Occipital lobe (tissue), 1 donor: ENCODE measurements at regions not wholly inside any gene's neighbourhood (a gene's known extent, or its start where the extent isn't known, plus 50 kb on each side); places are given as distances from the start of the nearest gene placed in this dataset.

ENCODE experiments used
- DNase-seq: peaks from one replicate; lab custom pipeline; 2025; lab: John Stamatoyannopoulos, UW

DNA sequence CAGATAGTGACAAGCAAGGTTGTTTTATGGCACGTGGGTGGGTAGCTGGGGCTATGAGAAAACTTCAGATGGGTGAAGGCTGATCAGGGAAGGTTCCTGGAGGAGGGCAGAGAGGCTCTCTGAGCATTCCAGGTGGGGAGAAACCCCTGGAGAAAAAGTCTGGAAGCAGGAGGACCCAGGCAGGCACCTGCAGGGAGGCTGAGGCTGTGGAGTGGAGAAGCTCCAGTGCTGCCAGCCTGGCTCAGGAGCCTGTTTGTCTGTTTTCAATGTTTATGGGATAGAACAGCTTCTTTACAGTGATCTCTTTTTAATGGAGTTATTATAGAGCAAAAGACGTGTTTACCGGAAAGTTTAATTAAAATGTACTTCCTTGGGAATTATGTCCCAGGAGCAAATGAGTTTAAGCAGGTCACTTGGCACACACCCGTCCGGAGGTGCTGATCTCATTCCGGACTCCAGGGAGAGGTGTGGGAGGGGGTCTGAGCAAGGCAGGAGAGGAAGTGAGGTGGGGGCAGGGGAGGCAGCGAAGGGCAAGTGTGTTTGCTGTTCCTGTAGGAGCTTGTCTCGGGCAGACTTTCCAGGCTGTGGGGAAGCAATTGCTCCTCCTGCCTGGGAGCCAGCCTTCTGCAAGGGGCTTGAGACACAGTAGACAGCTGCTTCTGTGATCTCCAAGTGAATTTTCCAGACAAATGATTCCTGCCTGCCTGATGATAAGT, 239.5 kb downstream of the MYCN start:
- DNase-seq, result no peak

GRCh38 chr2:16178551-16179130, 238.3 kb downstream of the MYCN start:
- no peak for DNase-seq

DNA sequence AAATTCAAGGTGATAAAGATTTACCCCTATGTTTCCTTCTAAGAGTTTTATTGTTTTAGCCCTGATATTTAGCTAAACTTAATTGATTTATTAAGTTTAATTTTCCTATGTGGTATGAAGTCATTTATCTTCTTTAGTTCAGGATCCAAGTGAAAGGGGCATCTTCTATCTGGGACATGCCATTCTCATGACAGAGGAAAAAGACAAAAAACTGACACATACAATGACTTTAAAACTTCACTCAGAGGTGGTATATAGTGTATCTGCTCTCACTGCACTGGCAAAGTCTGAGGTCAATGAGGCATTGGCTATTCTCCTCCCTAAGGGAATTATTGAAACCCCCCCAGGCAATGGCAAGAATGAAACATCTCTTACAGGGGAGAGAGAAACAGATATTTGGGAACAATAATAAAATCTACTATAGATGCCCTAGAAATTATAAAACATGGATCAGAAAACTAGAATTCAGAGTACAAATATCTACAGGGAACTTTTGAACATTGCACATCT, 237.4 kb downstream of the MYCN start:
- DNase-seq, result no peak

DNA sequence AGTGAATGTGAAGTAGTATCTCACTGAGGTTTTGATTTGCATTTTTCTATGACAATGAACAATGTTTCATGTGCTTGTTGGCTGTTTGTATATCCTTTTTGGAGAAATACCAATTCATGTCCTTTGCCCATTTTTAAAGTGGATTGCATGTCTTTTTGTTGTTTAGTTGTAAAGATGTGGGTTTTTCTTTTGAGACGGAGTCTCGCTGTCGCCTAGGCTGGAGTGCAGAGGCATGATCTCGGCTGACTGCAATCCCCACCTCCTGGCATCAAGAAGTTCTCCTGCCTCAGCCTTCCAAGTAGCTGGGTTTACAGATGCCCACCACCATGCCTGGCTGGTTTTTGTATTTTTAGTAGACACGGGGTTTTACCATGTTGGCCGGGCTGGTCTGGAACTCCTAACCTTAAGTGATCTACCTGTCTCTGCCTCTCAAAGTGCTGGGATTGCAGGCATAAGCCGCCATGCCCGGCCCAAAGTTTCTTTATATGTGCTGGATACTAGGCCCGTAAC, 236.7 kb downstream of the MYCN start:
- DNase-seq, result no peak

DNA sequence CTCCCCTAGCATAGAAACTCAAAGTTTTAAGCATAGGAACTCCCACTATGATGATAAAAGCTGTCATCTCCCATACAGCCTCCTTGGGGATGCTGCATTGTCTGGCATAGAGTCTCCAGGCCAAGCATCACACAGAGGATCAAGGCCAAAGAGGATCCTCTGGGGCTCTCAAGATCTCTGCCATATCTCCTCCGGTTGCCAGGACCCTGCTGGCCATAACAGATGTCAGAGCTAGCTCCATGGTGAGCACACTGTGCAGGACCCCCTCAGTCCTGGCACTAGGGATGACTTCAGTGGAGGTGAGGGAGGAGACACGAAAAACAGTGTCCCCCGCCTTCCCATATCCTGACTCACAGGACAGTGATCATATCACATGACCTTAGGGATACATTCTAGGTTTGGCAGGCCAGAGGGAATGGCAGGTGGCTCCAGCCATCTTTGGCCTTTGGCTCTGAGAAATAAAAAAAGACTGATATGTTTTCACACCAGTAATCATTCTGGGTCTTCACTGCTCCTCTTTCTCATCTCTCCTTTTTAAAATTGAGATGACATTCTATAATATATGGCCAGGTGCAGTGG, 235.0 kb downstream of the MYCN start:
- no peak for DNase-seq

GRCh38 chr2:16174693-16175045, 234.3 kb downstream of the MYCN start:
- no peak for DNase-seq

DNA sequence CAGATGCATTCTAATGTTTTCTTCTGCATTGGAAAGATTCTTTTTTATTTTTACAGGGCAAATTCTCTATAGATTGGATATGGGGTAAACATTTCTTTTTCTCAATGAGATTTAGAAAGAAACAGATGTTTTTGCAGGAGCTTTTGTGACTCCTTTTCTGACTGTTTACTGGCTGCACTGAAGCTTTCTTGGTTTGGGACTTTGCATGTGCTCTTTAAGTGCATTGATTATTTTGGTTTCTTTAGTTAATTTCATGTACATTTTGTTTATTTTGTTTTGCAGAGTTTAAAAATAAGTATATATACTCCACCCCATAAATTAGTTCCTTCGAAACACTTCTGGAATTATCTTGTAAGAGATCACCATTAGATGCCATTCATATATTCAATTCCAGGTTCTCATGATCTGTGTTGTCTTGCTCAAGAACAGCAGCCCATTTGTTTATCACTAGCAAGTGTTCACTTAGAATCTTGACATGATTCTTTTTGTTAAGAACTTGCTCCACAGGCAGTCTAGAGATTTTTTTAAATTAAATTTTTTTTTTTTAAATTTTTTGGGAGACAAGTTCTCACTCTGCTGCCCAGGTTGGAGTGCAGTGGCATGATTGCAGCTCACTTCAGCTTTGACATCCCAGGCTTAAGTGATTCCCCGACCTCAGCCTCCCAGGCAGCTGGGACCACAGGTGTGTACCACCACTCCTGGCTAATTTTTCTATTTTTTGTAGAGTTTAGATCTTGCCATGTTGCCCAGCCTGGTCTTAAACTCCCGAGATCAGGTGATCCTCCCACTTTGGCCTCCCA, 233.7 kb downstream of the MYCN start:
- no peak for DNase-seq

- no peak for DNase-seq
Observed at GRCh38 chr2:16172324-16173175, 232.2 kb downstream of the MYCN start.

GRCh38 chr2:16171425-16171920, 231.1 kb downstream of the MYCN start:
- DNase-seq, result no peak

DNA sequence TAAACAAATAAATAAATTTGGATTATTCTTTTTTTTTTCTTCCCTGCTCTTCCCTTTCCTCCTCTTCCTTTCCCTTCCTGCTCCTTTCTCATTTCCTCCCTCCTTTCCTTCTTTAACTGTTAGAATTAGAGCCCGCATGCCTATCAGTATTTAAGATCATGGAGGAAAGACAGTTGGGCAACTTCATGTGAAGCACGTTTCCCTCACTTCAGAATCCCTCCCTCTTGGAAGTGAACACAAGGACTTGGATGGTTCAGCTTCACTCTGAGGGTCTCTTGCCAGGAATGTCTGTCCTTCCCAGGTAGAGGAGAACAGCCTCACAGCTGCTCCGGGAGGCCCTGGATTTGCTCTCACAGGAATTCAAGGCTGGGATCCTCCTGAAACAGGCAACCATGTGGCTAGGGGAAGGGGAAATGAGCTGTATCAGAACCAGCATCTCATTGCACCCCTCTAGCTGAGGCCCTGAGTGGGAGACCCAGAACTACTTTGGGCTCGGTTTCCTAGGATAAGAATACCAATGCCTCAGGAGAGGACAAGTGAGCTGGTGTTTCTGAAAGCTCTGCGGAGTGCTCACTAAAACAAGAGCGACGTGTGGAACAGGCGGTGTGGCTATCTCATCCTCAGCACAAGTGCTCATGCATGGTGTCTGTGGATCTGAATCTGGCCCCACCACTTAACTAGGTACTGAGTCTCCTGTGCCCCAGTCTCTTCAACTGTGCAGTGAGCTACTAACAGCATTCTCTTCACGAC, 230.5 kb downstream of the MYCN start:
- no peak for DNase-seq

- no peak for DNase-seq
Observed at GRCh38 chr2:16169381-16169960, 229.1 kb downstream of the MYCN start.

GRCh38 chr2:16168506-16169264, 228.3 kb downstream of the MYCN start:
- DNase-seq, result no peak

DNA sequence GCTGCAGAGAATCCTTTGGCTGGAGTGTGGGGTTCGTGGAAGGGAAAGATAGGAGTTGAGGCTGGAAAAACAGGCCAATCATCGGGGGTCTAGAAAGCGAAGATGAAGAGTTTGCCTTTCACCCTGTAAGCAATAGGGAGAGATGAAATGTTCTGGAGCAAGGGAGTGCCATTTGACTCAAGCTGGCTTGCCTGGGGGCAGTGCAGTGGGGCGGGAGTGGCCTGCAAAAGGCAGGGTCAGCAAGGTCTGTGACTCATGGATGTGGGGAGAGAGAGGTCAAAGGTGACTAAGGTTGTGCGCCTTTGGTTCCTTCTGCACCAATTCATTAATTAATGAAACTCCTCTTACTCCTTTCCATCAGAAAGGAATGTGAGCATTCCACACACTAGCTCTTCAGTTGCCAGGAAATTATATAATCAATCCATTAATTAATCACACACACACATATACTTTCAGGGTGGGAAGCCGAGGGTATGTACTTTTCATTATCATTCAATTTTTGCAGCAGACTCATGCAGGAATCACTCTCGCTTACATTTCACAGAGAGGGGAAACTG, 227.6 kb downstream of the MYCN start:
- DNase-seq, result no peak

DNA sequence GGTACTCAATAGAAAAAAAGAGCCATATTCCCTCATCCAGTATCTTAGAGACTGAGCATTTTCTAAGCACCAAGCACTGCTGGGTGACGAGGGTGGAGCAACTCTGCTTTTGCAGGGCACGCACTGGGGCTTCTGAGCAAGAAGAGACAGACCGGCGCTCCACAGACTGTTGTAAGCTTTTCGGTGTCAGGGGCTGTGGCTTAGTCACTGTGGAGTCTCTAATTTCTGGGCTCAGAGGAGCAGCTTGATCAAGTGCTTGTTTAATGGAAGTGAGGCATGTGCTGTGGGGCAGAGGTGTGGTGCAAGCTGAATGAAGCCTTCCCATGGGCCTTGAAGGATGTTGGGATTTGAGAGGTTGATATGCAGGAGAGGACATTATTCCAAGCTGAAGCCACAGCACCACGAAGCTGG, 227.1 kb downstream of the MYCN start:
- no peak for DNase-seq

- no peak for DNase-seq
Observed at GRCh38 chr2:16166327-16166981, 226.1 kb downstream of the MYCN start.

- no peak for DNase-seq
Observed at GRCh38 chr2:16165518-16166326, 225.4 kb downstream of the MYCN start.

- no peak for DNase-seq
Observed at GRCh38 chr2:16162491-16163040, 222.2 kb downstream of the MYCN start.
